Endothelial cell of umbilical vein (primary cell): ENCODE measurements at regions not wholly inside any gene's neighbourhood (a gene's known extent, or its start where the extent isn't known, plus 50 kb on each side); places are given as distances from the start of the nearest gene placed in this dataset.

ENCODE experiments used
- BruUV-seq: library from RNA; stranded (reverse); fragments of 400-500 nt; replicated peaks from 2 replicates; lab custom pipeline; 2021; lab: Mats Ljungman, UMichigan
- CTCF ChIA-PET: fragments of 300-600, 350-600 bp; sonication (Branson Sonifier 250); formaldehyde crosslinking; loops from one replicate; lab custom pipeline; 2021; ENCODE audit warnings: antibody characterized with exemption, inconsistent platforms; lab: Charles Lee
- POLR2A ChIA-PET: fragments of 300-600, 350-600 bp; sonication (Branson Sonifier 250); formaldehyde crosslinking; loops from one replicate; lab custom pipeline; 2021; ENCODE audit warnings: antibody characterized with exemption, inconsistent platforms; lab: Charles Lee
- DNase-seq: peaks from one replicate; pipeline ENCODE4 v3.0.0-alpha.2; 2011; ENCODE audit warnings: low read depth, low spot score
- FAIRE-seq: peaks from 2 replicates; lab custom pipeline; 2011; peaks lifted over from hg19 to GRCh38; lab: Jason Lieb, UNC
- H2AFZ ChIP-seq: 2 replicates; pipeline ENCODE4 v1.6.0; 2012; ENCODE audit warnings: low read depth, low read length, control low read depth, inconsistent platforms
- H3K27ac ChIP-seq: 2 replicates; pipeline ENCODE4 v1.5.1; 2011; ENCODE audit warnings: low read depth, mild to moderate bottlenecking, control low read depth, low read length, moderate library complexity; ENCODE audit not compliant: insufficient read depth
- H3K27me3 ChIP-seq, 2 experiments: 2 replicates each; pipeline versions ENCODE4 v1.6.0 to v1.6.1; 2011; ENCODE audit warnings: low read length in 2 of 2, mixed read lengths in 1 of 2; ENCODE audit not compliant: control insufficient read depth in 2 of 2, insufficient read depth in 2 of 2
- H3K36me3 ChIP-seq, 2 experiments: 2 replicates in 1 of 2; 3 replicates in 1 of 2; pipeline ENCODE4 v1.5.1; 2011; ENCODE audit warnings: low read length in 2 of 2, mild to moderate bottlenecking in 1 of 2, moderate library complexity in 1 of 2; ENCODE audit not compliant: control insufficient read depth in 2 of 2, insufficient read depth in 2 of 2; ENCODE audit errors: extremely low read depth in 1 of 2
- H3K4me1 ChIP-seq: 3 replicates; pipeline ENCODE4 v1.5.1; 2011; ENCODE audit warnings: mild to moderate bottlenecking, low read length; ENCODE audit not compliant: control insufficient read depth, insufficient read depth; ENCODE audit errors: extremely low read depth
- H3K4me2 ChIP-seq: 2 replicates; pipeline ENCODE4 v1.6.1; 2011; ENCODE audit warnings: low read length, control low read depth, mixed read lengths; ENCODE audit not compliant: insufficient read depth
- H3K4me3 ChIP-seq, 3 experiments: fragments of 200-600 bp in 1 of 3; sonication (generic), shearing (Covaris generic) in 1 of 3; replicated peaks in 1 of 3; 2 replicates each; pipeline ENCODE4 v1.5.1; 2011 to 2016; ENCODE audit warnings: control low read depth in 3 of 3, low read length in 3 of 3, mild to moderate bottlenecking in 2 of 3, inconsistent platforms in 1 of 3, low read depth in 1 of 3, moderate library complexity in 1 of 3; ENCODE audit not compliant: insufficient read depth in 1 of 3
- H3K79me2 ChIP-seq: 2 replicates; pipeline ENCODE4 v1.6.0; 2012; ENCODE audit warnings: low read length, inconsistent platforms; ENCODE audit not compliant: control insufficient read depth, insufficient read depth
- H3K9ac ChIP-seq: replicated peaks from 2 replicates; pipeline ENCODE3; 2011; ENCODE audit warnings: low read length, control low read depth; ENCODE audit not compliant: insufficient read depth; ENCODE audit errors: extremely low read depth
- H3K9me1 ChIP-seq: replicated peaks from 3 replicates; pipeline ENCODE4 v1.6.0; 2011; ENCODE audit warnings: mild to moderate bottlenecking, low read length; ENCODE audit not compliant: control insufficient read depth, insufficient read depth; ENCODE audit errors: extremely low read depth
- H3K9me3 ChIP-seq: replicated peaks from 2 replicates; pipeline ENCODE4 v1.5.1; 2012; ENCODE audit warnings: low read length, inconsistent platforms; ENCODE audit not compliant: control insufficient read depth, insufficient read depth
- H4K20me1 ChIP-seq: replicated peaks from 2 replicates; pipeline ENCODE3; 2011; ENCODE audit warnings: mild to moderate bottlenecking, low read length; ENCODE audit not compliant: control insufficient read depth, insufficient read depth; ENCODE audit errors: extremely low read depth
- EZH2 ChIP-seq: IDR thresholded peaks from 2 replicates; pipeline ENCODE4 v1.6.1; 2012; ENCODE audit warnings: borderline replicate concordance, low read depth, mild to moderate bottlenecking, moderate library complexity, low read length, inconsistent platforms; ENCODE audit not compliant: severe bottlenecking
- FOS ChIP-seq: IDR thresholded peaks from 2 replicates; pipeline ENCODE4 v1.6.1; 2011; ENCODE audit warnings: mild to moderate bottlenecking, low read length, moderate library complexity, borderline replicate concordance; ENCODE audit not compliant: insufficient read depth
- GATA2 ChIP-seq: IDR thresholded peaks from 2 replicates; pipeline ENCODE4 v1.7.0; 2011; ENCODE audit warnings: low read depth, mild to moderate bottlenecking, moderate library complexity, mixed read lengths, low read length; ENCODE audit not compliant: insufficient read length, insufficient read depth
- JUN ChIP-seq: IDR thresholded peaks from 2 replicates; pipeline ENCODE4 v1.6.1; 2011; ENCODE audit warnings: borderline replicate concordance, low read depth; ENCODE audit not compliant: insufficient read length, insufficient read depth
- MYC ChIP-seq: IDR thresholded peaks from one replicate; pipeline ENCODE4 v1.6.1; 2011; ENCODE audit warnings: mild to moderate bottlenecking, low read depth, low read length
- POLR2A ChIP-seq: IDR thresholded peaks from 2 replicates; pipeline ENCODE4 v1.6.1; 2012; ENCODE audit warnings: low read depth, mild to moderate bottlenecking, control low read depth, low read length
- POLR2AphosphoS5 ChIP-seq: IDR thresholded peaks from 2 replicates; pipeline ENCODE4 v1.6.1; 2012; ENCODE audit warnings: low read depth, mild to moderate bottlenecking, control low read depth, low read length, moderate library complexity; ENCODE audit not compliant: insufficient read depth
- dilution Hi-C: fragments of 300-500 bp; cut with MboI; formaldehyde crosslinking; loops from one replicate; pipeline ENCODE4 v1.15.0; 2019; ENCODE audit warnings: low sequenced_read_pairs; ENCODE audit not compliant: extremely low pct_ligation_motif_present
- intact Hi-C: fragments of 100-400 bp; cut with micrococcal nuclease; formaldehyde crosslinking; loops from one replicate; pipeline ENCODE4 v1.10.0; 2022
- TF ChIP-seq, protein P1 (sequence below), 2 donors: IDR thresholded peaks; 1 replicate in 1 of 2; 2 replicates in 1 of 2; pipeline ENCODE4 v1.5.1; 2011; ENCODE audit warnings: low read length in 2 of 2, mild to moderate bottlenecking in 2 of 2, moderate library complexity in 2 of 2, control low read depth in 1 of 2, inconsistent platforms in 1 of 2, low read depth in 1 of 2; ENCODE audit not compliant: insufficient read depth in 1 of 2; ENCODE audit errors: extremely low read depth in 1 of 2
- TF ChIP-seq, protein P2 (sequence below): IDR thresholded peaks from 2 replicates; pipeline ENCODE4 v1.6.1; 2011; ENCODE audit not compliant: insufficient read depth, insufficient read length

DNA sequence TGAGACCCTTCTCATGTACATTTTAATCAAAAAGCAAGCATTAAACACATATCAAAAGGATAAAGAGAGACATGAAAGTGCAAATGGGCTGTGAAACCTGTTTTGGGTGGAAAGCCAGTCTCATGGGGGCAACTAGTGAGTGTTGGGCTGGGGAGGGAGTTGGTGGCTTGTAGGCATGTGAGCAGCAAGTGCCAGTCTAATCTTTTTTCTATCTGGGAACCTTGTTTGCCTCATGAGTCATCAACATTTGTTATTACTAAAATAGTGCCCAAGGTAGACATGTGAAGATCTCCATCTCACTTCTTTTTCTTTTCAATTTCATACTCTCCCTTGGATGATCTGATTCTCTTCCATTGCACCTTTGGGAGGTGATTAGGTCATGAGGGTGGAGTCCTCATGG is 613.9 kb upstream of the GYPC start:
- no peaks in the 10 kb centered on the region for H3K9me1 ChIP-seq
- CTCF ChIA-PET: no interaction called here
- BruUV-seq: no TSS peak

DNA sequence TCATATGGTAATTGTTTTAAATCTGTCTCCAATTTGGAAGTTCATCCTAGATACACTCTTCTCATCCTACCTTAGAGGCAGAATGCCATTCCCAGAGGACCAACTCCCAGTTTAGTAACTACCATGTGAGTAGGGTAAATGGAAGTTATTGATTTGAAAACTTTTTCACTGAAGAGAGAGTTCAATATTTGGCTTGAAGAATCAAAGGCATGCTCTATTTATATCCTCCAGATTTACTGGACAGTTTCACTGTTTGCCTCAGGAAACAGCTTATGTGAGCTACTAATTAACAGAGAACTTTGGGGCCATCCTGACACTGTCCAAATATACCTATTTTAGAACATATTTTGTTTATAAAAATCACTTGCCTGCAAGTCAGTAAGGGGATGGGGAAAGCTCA is 607.2 kb upstream of the GYPC start:
- no peaks in the 10 kb centered on the region for H3K27me3 ChIP-seq
- FAIRE-seq (no peak), DNase-seq (no peak)
- no peaks in the 10 kb centered on the region for H3K9me1 ChIP-seq
- H3K9me3 ChIP-seq: no peaks in the 10 kb centered on the region
- dilution Hi-C loops: no loop called here
- no peak overlapping the region for H3K4me3 ChIP-seq
- H3K4me1 ChIP-seq: no peaks in the 10 kb centered on the region
- no peak overlapping the region for H3K27ac ChIP-seq
- H2AFZ ChIP-seq: no peak overlapping the region
- no peak overlapping the region for H3K9ac ChIP-seq
- intact Hi-C loops: no loop called here
- no peaks in the 10 kb centered on the region for H3K36me3 ChIP-seq
- no TSS peak for BruUV-seq
- ChIA-PET POLR2A (no interaction called here), CTCF (no interaction called here)
- TF ChIP-seq FOS (no peak), JUN (no peak), POLR2AphosphoS5 (no peak), EZH2 (no peak), POLR2A (no peak), GATA2 (no peak), MYC (no peak)
- TF ChIP-seq, protein P1, sequence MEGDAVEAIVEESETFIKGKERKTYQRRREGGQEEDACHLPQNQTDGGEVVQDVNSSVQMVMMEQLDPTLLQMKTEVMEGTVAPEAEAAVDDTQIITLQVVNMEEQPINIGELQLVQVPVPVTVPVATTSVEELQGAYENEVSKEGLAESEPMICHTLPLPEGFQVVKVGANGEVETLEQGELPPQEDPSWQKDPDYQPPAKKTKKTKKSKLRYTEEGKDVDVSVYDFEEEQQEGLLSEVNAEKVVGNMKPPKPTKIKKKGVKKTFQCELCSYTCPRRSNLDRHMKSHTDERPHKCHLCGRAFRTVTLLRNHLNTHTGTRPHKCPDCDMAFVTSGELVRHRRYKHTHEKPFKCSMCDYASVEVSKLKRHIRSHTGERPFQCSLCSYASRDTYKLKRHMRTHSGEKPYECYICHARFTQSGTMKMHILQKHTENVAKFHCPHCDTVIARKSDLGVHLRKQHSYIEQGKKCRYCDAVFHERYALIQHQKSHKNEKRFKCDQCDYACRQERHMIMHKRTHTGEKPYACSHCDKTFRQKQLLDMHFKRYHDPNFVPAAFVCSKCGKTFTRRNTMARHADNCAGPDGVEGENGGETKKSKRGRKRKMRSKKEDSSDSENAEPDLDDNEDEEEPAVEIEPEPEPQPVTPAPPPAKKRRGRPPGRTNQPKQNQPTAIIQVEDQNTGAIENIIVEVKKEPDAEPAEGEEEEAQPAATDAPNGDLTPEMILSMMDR (IDR thresholded peaks at IDR 0.05; ENCODE audit: extremely low read depth in 1 of 2, insufficient read depth in 1 of 2, low read depth in 1 of 2, low read length in 2 of 2): no peak
- TF ChIP-seq, protein P2, sequence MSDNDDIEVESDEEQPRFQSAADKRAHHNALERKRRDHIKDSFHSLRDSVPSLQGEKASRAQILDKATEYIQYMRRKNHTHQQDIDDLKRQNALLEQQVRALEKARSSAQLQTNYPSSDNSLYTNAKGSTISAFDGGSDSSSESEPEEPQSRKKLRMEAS: no peak
- H3K79me2 ChIP-seq: no peaks in the 10 kb centered on the region
- H3K4me2 ChIP-seq: no peak overlapping the region
- H4K20me1 ChIP-seq: no peaks in the 10 kb centered on the region

More for the DNA sequence above, 613.9 kb upstream of the GYPC start:
- no peak for DNase-seq
- TF ChIP-seq FOS (no peak), MYC (no peak), POLR2AphosphoS5 (no peak), EZH2 (no peak)
- TF ChIP-seq, protein P2: no peak
- TF ChIP-seq, protein P1 (IDR thresholded peaks at IDR 0.05; ENCODE audit: extremely low read depth in 1 of 2, insufficient read depth in 1 of 2, low read depth in 1 of 2, low read length in 2 of 2): no peak
- no peaks in the 10 kb centered on the region for H4K20me1 ChIP-seq
- no peak overlapping the region for H3K4me3 ChIP-seq
- no peaks in the 10 kb centered on the region for H3K36me3 ChIP-seq
- no peak overlapping the region for H3K9ac ChIP-seq
- dilution Hi-C loops: no loop called here
- intact Hi-C loops: no loop called here
- H3K4me2 ChIP-seq: no peak overlapping the region
- H3K27ac ChIP-seq: no peak overlapping the region
- H2AFZ ChIP-seq: no peak overlapping the region
- H3K79me2 ChIP-seq: no peaks in the 10 kb centered on the region
- peaks cover 2% of the 10 kb centered on the region for H3K9me3 ChIP-seq
- no peaks in the 10 kb centered on the region for H3K4me1 ChIP-seq
- H3K27me3 ChIP-seq: no peaks in the 10 kb centered on the region
- no peak for FAIRE-seq
- POLR2A ChIA-PET: no interaction called here
